HEK293T (cell line): ENCODE measurements at regions not wholly inside any gene's neighbourhood (a gene's known extent, or its start where the extent isn't known, plus 50 kb on each side); places are given as distances from the start of the nearest gene placed in this dataset.

ENCODE experiments used
- CTCF ChIA-PET: fragments of 350-600 bp; formaldehyde crosslinking; extraction: SDS; loops from one replicate; lab custom pipeline; 2021; ENCODE audit warnings: antibody characterized with exemption, inconsistent platforms; lab: Yijun Ruan, JAX
- POLR2A ChIA-PET: fragments of 350-600 bp; formaldehyde crosslinking; extraction: SDS; loops from one replicate; lab custom pipeline; 2020; ENCODE audit warnings: antibody characterized with exemption, inconsistent platforms; lab: Yijun Ruan, JAX
- DNase-seq: peaks from one replicate; pipeline ENCODE4 v3.0.0; 2012; ENCODE audit warnings: mixed read lengths; ENCODE audit errors: extremely low spot score
- ARNT ChIP-seq: fragments of 450-650 bp; IDR thresholded peaks from 2 replicates; pipeline ENCODE4 v1.6.1; 2017; ENCODE audit warnings: mild to moderate bottlenecking
- BHLHE40 ChIP-seq: fragments of 450-650 bp; IDR thresholded peaks from 2 replicates; pipeline ENCODE4 v1.6.1; 2016; ENCODE audit warnings: mild to moderate bottlenecking, moderate library complexity, borderline replicate concordance
- CTBP1 ChIP-seq: fragments of 450-650 bp; IDR thresholded peaks from 2 replicates; pipeline ENCODE4 v1.6.1; 2016; ENCODE audit warnings: borderline replicate concordance
- ELF4 ChIP-seq: fragments of 450-650 bp; IDR thresholded peaks from 2 replicates; pipeline ENCODE4 v1.6.1; 2017; ENCODE audit warnings: antibody characterized with exemption
- FOXA1 ChIP-seq: fragments of 450-650 bp; IDR thresholded peaks from 2 replicates; pipeline ENCODE4 v1.6.1; 2016; ENCODE audit warnings: mild to moderate bottlenecking
- FOXK2 ChIP-seq: fragments of 450-650 bp; IDR thresholded peaks from 2 replicates; pipeline ENCODE4 v1.6.1; 2016; ENCODE audit warnings: mild to moderate bottlenecking
- FOXM1 ChIP-seq: fragments of 450-650 bp; IDR thresholded peaks from 2 replicates; pipeline ENCODE4 v1.6.1; 2017; ENCODE audit warnings: mild to moderate bottlenecking, borderline replicate concordance
- HDGF ChIP-seq: fragments of 450-650 bp; IDR thresholded peaks from 2 replicates; pipeline ENCODE4 v1.6.1; 2017; ENCODE audit warnings: antibody characterized with exemption, borderline replicate concordance
- L3MBTL2 ChIP-seq: fragments of 450-650 bp; conservative IDR thresholded peaks from 2 replicates; pipeline ENCODE4 v1.6.1; 2016; ENCODE audit warnings: mild to moderate bottlenecking
- LEF1 ChIP-seq: fragments of 450-650 bp; IDR thresholded peaks from 2 replicates; pipeline ENCODE4 v1.6.1; 2017; ENCODE audit warnings: mild to moderate bottlenecking, borderline replicate concordance
- NFRKB ChIP-seq: fragments of 450-650 bp; IDR thresholded peaks from 2 replicates; pipeline ENCODE4 v1.6.1; 2016; ENCODE audit warnings: mild to moderate bottlenecking, moderate library complexity
- SP1 ChIP-seq: fragments of 450-650 bp; IDR thresholded peaks from 2 replicates; pipeline ENCODE4 v1.6.1; 2017
- SUZ12 ChIP-seq: fragments of 450-650 bp; IDR thresholded peaks from 2 replicates; pipeline ENCODE4 v1.6.1; 2016; ENCODE audit warnings: mild to moderate bottlenecking
- TARDBP ChIP-seq: fragments of 450-650 bp; IDR thresholded peaks from 2 replicates; pipeline ENCODE4 v1.6.1; 2016
- ZNF384 ChIP-seq: fragments of 450-650 bp; IDR thresholded peaks from 2 replicates; pipeline ENCODE4 v1.6.1; 2016
- TF ChIP-seq, protein P1 (sequence below): fragments of 450-650 bp; IDR thresholded peaks from 2 replicates; pipeline ENCODE4 v1.6.1; 2016

DNA sequence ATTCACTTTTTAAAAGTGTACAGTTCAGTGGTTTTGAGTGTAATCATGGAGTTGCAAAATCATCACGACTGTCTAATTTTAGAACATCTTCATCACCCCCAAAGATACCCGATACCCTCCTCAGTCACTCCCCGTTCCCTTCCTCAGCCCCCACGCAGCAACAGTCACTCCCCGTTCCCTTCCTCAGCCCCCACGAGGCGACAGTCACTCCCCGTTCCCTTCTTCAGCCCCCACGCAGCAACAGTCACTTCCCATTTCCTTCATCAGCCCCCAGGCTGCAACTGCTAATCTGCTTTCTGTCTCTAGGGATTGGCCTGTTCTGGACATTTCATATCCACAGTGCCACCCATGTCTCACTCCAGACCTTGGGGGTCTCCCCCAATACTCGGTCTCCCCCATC is 161.6 kb upstream of the PPP2R2D start:
- no peak for DNase-seq
- TF ChIP-seq FOXM1 (no peak), L3MBTL2 (no peak), LEF1 (no peak), ZNF384 (no peak), BHLHE40 (no peak), FOXK2 (no peak), ELF4 (no peak), ARNT (no peak), SUZ12 (no peak), FOXA1 (no peak), SP1 (no peak)
- TF ChIP-seq, protein P1, sequence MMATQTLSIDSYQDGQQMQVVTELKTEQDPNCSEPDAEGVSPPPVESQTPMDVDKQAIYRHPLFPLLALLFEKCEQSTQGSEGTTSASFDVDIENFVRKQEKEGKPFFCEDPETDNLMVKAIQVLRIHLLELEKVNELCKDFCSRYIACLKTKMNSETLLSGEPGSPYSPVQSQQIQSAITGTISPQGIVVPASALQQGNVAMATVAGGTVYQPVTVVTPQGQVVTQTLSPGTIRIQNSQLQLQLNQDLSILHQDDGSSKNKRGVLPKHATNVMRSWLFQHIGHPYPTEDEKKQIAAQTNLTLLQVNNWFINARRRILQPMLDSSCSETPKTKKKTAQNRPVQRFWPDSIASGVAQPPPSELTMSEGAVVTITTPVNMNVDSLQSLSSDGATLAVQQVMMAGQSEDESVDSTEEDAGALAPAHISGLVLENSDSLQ = no peak
- POLR2A ChIA-PET = no interaction called here
- CTCF ChIA-PET = no interaction called here

DNA sequence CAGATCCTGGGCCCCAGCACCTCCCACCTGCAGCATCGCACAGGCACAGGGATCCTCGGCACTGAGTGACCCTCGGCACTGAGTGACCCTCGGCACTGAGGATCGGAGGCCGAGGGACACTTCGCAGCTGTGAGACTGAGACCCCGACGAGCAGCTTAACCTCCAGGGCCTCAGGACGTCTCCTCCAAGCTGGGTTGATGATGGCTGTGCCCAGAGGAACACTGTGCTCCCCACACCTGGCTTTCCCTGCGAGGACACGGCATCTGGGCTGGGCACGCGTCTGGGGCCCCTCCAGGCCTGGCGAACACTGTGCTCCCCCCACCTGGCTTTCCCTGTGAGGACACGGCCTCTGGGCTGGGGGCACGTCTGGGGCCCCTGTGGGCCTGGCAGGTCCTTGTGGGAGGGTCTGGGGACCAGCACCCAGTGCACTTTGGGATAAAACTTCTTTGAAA is 158.3 kb upstream of the PPP2R2D start:
- POLR2A ChIA-PET = no interaction called here
- TF ChIP-seq BHLHE40 (no peak), LEF1 (no peak), NFRKB (no peak), SUZ12 (no peak), ZNF384 (no peak), FOXA1 (no peak), CTBP1 (no peak), ELF4 (no peak), TARDBP (no peak), L3MBTL2 (no peak), HDGF (no peak), SP1 (no peak), FOXM1 (no peak), ARNT (no peak), FOXK2 (no peak)
- TF ChIP-seq, protein P1 = no peak
- CTCF ChIA-PET = no interaction called here

DNA sequence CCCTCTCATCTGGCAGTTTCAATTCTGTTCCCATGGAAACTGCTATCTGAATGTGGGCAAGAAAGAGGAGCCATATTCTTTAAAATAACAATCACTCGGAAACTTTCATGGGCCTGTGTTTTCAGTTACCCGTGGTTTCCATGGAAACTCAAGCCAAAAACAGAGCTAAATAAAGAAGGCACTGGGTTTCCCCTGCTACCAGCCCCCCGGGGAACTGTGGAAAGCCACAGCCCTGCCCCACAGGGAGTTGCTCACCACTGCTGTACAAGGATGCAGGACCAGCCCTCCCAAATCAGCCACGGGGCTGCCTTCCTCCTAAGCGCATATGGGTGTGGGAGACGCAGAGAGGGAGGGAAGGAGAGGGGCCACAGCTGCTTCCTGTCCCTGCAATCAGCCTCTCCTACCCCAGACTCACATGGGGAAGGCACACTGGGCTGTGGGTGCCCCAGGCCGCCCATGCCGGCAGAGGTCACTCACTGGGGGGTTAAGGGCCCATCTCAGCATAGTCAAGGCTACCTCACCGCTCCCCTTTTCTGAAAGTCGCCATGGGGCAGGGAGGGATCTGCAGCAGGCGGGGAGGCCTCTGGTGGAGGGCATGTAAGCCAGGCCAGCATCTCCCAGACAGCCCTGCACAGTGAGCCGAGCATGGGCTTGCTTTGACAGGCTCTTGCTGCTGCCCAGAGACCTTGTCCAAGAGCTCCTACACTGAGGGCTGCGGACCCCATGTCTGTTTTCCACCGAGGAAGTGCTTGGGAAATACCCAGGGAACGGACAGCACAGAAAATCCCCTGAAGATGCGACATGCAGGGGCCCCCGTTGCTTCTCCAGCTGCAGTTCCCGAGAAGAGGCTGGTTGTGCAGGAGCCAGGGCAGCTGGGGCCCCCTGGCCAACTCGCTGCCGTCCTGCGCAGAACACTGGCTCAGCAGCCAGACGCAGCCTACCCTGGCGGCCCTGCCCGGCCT is 157.3 kb upstream of the PPP2R2D start:
- DNase-seq = no peak
- ChIA-PET POLR2A (no interaction called here), CTCF (no interaction called here)
- TF ChIP-seq ARNT (no peak), ELF4 (no peak), SUZ12 (no peak), SP1 (no peak), NFRKB (no peak), ZNF384 (no peak), TARDBP (no peak), FOXM1 (no peak), CTBP1 (no peak), FOXA1 (no peak), BHLHE40 (no peak), LEF1 (no peak), L3MBTL2 (no peak), HDGF (no peak), FOXK2 (no peak)
- TF ChIP-seq, protein P1 = no peak

More for the DNA sequence above, 158.3 kb upstream of the PPP2R2D start:
- no peak for DNase-seq

DNA sequence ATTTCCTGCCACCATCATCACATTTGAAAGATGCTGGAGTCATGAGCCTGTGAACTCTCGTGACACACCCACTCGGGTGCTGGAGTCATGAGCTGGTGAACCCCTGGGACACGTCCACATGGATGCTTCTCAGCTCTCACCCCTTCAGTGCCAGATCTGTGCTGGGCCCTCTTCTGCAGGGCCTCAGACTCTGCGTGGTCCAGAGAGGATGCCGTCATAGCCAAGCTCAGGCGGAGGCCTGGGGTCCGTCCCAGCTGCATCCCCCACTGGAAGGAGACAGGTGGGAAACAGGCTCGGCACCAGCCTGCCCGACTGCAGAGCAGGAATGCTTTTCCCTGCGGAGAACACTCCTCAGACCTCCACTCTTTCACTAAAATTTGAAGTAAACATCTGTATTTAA is 156.5 kb upstream of the PPP2R2D start:
- CTCF ChIA-PET = no interaction called here
- DNase-seq = no peak
- POLR2A ChIA-PET = no interaction called here
- no peak for TF ChIP-seq BHLHE40
- no peak for TF ChIP-seq L3MBTL2
- no peak for TF ChIP-seq TARDBP

DNA sequence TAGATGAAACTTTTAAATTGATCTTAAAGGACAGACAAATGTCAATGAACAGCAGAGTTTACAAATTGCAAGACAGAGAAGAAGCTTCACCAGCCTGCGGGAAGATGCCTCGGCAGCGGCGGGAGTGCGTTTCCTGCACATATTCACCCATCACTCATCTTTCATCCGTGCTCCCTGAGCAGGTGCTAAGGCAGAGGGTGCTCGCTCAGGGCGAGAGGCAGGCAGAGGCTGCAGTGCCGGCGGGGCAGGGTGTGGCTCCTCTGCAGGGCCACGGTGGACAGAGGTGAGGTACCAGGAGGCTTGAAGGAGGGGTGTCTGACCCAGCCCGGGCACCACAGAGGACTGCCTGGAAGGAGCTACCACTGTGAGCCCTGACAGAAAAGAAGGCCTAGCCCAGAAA is 155.2 kb upstream of the PPP2R2D start:
- ChIA-PET POLR2A (no interaction called here), CTCF (no interaction called here)
- TF ChIP-seq SUZ12 (no peak), SP1 (no peak), ARNT (no peak), LEF1 (no peak), FOXK2 (no peak), L3MBTL2 (no peak), HDGF (no peak), NFRKB (no peak), ELF4 (no peak), TARDBP (no peak), BHLHE40 (no peak), FOXA1 (no peak), ZNF384 (no peak), FOXM1 (no peak), CTBP1 (no peak)
- TF ChIP-seq, protein P1 = no peak
- DNase-seq = no peak
